ENCODE measurements at regions not wholly inside any gene's neighbourhood (a gene's known extent, or its start where the extent isn't known, plus 50 kb on each side); places are given as distances from the start of the nearest gene placed in this dataset.

GRCh38 chr2:40758401-40759155 lies 306.7 kb upstream of the SLC8A1 start:
- no peaks in the 10 kb centered on the region for H3K27me3 Mint-ChIP-seq (ENCODE audit: insufficient read depth, low read depth)
- H3K4me3 ChIP-seq: no peak overlapping the region
- H3K36me3 Mint-ChIP-seq: no peaks in the 10 kb centered on the region
- H3K9ac ChIP-seq: no peak overlapping the region
- no peaks in the 10 kb centered on the region for H3K36me3 ChIP-seq
- H3K27ac ChIP-seq: no peak overlapping the region
- TF ChIP-seq EZH2phosphoT487 (IDR thresholded peaks at IDR 0.05) (no peak), CTCF (IDR thresholded peaks at IDR 0.05) (no peak), EZH2 (IDR thresholded peaks at IDR 0.05) (no peak)
- no peak overlapping the region for H2AFZ ChIP-seq (replicated peaks)
- H3K4me3 Mint-ChIP-seq: no peak overlapping the region
- H3F3A ChIP-seq (ENCODE audit: low read depth): no peaks in the 10 kb centered on the region
- no peaks in the 10 kb centered on the region for H4K20me1 ChIP-seq (ENCODE audit: low read depth)
- H3K27me3 ChIP-seq: no peaks in the 10 kb centered on the region
- no peaks in the 10 kb centered on the region for H3K79me2 ChIP-seq (ENCODE audit: low read depth)
- no peak overlapping the region for H3K4me2 ChIP-seq
- no peaks in the 10 kb centered on the region for H3K9me3 ChIP-seq (ENCODE audit: low read depth)
- H3K4me1 ChIP-seq: no peaks in the 10 kb centered on the region
- no peak for DNase-seq (ENCODE audit: low spot score)
- no peaks in the 10 kb centered on the region for H3K4me1 Mint-ChIP-seq
- H3K27ac Mint-ChIP-seq: no peak overlapping the region
- no peaks in the 10 kb centered on the region for H3K9me3 Mint-ChIP-seq

- peak overlapping the region; percentile 70 for H2AFZ ChIP-seq (replicated peaks)
- TF ChIP-seq EZH2 (IDR thresholded peaks at IDR 0.05) (no peak), CTCF (IDR thresholded peaks at IDR 0.05) (peak; percentile 86)
- H3K9ac ChIP-seq: no peak overlapping the region
- no peaks in the 10 kb centered on the region for H3K9me3 Mint-ChIP-seq
- H3K27me3 Mint-ChIP-seq (ENCODE audit: insufficient read depth, low read depth): no peaks in the 10 kb centered on the region
- H3K4me1 ChIP-seq: no peaks in the 10 kb centered on the region
- no peak overlapping the region for H3K4me3 Mint-ChIP-seq
- H3K4me3 ChIP-seq: no peak overlapping the region
- DNase-seq (ENCODE audit: low spot score): peak; percentile 59
- no peaks in the 10 kb centered on the region for H3F3A ChIP-seq (ENCODE audit: low read depth)
- no peak overlapping the region for H3K27ac Mint-ChIP-seq
- no peak overlapping the region for H3K4me2 ChIP-seq
- H3K79me2 ChIP-seq (ENCODE audit: low read depth): no peaks in the 10 kb centered on the region
- no peaks in the 10 kb centered on the region for H3K9me3 ChIP-seq (ENCODE audit: low read depth)
- H4K20me1 ChIP-seq (ENCODE audit: low read depth): no peaks in the 10 kb centered on the region
- no peaks in the 10 kb centered on the region for H3K4me1 Mint-ChIP-seq
- H3K36me3 Mint-ChIP-seq: no peaks in the 10 kb centered on the region
- H3K27ac ChIP-seq: no peak overlapping the region
- no peaks in the 10 kb centered on the region for H3K27me3 ChIP-seq
- no peaks in the 10 kb centered on the region for H3K36me3 ChIP-seq
Observed at GRCh38 chr2:40760071-40760666, 308.3 kb upstream of the SLC8A1 start.

GRCh38 chr2:40773291-40773690 lies 321.4 kb upstream of the SLC8A1 start:
- no peaks in the 10 kb centered on the region for H3K9me3 ChIP-seq (ENCODE audit: low read depth)
- H2AFZ ChIP-seq (replicated peaks): no peak overlapping the region
- H3K36me3 Mint-ChIP-seq: no peaks in the 10 kb centered on the region
- H3K27ac Mint-ChIP-seq: no peak overlapping the region
- H4K20me1 ChIP-seq (ENCODE audit: low read depth): no peaks in the 10 kb centered on the region
- H3K4me1 Mint-ChIP-seq: peaks cover 4% of the 10 kb centered on the region
- H3K4me1 ChIP-seq: peaks cover 13% of the 10 kb centered on the region
- peak overlapping the region; percentile 25 for H3K4me2 ChIP-seq
- no peaks in the 10 kb centered on the region for H3K9me3 Mint-ChIP-seq
- H3K36me3 ChIP-seq: no peaks in the 10 kb centered on the region
- TF ChIP-seq EZH2 (IDR thresholded peaks at IDR 0.05): no peak
- TF ChIP-seq EZH2phosphoT487 (IDR thresholded peaks at IDR 0.05): no peak
- no peak for TF ChIP-seq CTCF (IDR thresholded peaks at IDR 0.05)
- DNase-seq (ENCODE audit: low spot score): peak; percentile 63
- H3K27me3 Mint-ChIP-seq (ENCODE audit: insufficient read depth, low read depth): no peaks in the 10 kb centered on the region
- no peak overlapping the region for H3K9ac ChIP-seq
- H3K4me3 ChIP-seq: no peak overlapping the region
- peak overlapping the region; percentile 7 for H3K27ac ChIP-seq
- H3K79me2 ChIP-seq (ENCODE audit: low read depth): no peaks in the 10 kb centered on the region
- no peaks in the 10 kb centered on the region for H3F3A ChIP-seq (ENCODE audit: low read depth)
- no peaks in the 10 kb centered on the region for H3K27me3 ChIP-seq
- no peak overlapping the region for H3K4me3 Mint-ChIP-seq

Measured in neural progenitor cell (in vitro differentiated cells).